ENCODE measurements at regions not wholly inside any gene's neighbourhood (a gene's known extent, or its start where the extent isn't known, plus 50 kb on each side); places are given as distances from the start of the nearest gene placed in this dataset.

GRCh38 chr10:64830869-64831268 is 1309.7 kb downstream of the REEP3 start:
- TF ChIP-seq MZF1 (tag by site-specific recombination; IDR thresholded peaks at IDR 0.05; ENCODE audit: borderline replicate concordance) (no peak), REST (tag by site-specific recombination; IDR thresholded peaks at IDR 0.05) (no peak), KLF9 (tag by site-specific recombination; IDR thresholded peaks at IDR 0.05; ENCODE audit: low read depth) (no peak), ZBTB20 (tag by site-specific recombination; IDR thresholded peaks at IDR 0.05) (no peak), ZNF26 (tag by site-specific recombination; IDR thresholded peaks at IDR 0.05) (no peak), ZNF354C (tag by site-specific recombination; IDR thresholded peaks at IDR 0.05; ENCODE audit: borderline replicate concordance, low read depth) (no peak), AEBP2 (tag by site-specific recombination; IDR thresholded peaks at IDR 0.05; ENCODE audit: borderline replicate concordance) (no peak)
- TF ChIP-seq, protein P1, sequence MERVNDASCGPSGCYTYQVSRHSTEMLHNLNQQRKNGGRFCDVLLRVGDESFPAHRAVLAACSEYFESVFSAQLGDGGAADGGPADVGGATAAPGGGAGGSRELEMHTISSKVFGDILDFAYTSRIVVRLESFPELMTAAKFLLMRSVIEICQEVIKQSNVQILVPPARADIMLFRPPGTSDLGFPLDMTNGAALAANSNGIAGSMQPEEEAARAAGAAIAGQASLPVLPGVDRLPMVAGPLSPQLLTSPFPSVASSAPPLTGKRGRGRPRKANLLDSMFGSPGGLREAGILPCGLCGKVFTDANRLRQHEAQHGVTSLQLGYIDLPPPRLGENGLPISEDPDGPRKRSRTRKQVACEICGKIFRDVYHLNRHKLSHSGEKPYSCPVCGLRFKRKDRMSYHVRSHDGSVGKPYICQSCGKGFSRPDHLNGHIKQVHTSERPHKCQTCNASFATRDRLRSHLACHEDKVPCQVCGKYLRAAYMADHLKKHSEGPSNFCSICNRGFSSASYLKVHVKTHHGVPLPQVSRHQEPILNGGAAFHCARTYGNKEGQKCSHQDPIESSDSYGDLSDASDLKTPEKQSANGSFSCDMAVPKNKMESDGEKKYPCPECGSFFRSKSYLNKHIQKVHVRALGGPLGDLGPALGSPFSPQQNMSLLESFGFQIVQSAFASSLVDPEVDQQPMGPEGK (tag by site-specific recombination; IDR thresholded peaks at IDR 0.05), result no peak
- TF ChIP-seq, protein P2, sequence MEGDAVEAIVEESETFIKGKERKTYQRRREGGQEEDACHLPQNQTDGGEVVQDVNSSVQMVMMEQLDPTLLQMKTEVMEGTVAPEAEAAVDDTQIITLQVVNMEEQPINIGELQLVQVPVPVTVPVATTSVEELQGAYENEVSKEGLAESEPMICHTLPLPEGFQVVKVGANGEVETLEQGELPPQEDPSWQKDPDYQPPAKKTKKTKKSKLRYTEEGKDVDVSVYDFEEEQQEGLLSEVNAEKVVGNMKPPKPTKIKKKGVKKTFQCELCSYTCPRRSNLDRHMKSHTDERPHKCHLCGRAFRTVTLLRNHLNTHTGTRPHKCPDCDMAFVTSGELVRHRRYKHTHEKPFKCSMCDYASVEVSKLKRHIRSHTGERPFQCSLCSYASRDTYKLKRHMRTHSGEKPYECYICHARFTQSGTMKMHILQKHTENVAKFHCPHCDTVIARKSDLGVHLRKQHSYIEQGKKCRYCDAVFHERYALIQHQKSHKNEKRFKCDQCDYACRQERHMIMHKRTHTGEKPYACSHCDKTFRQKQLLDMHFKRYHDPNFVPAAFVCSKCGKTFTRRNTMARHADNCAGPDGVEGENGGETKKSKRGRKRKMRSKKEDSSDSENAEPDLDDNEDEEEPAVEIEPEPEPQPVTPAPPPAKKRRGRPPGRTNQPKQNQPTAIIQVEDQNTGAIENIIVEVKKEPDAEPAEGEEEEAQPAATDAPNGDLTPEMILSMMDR (tag by site-specific recombination; IDR thresholded peaks at IDR 0.05), result no peak
